ENCODE measurements at regions not wholly inside any gene's neighbourhood (a gene's known extent, or its start where the extent isn't known, plus 50 kb on each side); places are given as distances from the start of the nearest gene placed in this dataset.

DNA sequence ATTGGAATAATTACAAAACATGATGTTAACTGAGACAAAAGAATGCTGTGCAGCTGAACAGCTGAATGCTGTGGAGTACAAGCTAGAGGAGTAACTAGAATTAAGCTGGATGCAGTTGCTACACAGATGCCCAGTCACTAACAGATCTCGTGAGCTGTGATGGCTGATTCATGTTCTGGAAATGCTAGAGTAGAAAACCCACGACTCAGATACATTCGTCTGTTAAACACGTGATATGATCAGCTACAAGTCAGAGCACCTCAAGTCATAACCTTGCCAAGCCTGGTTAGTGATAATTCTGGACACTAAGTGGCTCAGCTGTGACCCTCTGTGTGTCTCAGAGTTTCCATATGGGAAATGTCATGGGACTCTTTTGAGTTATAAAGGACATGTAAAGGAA, 89.7 kb upstream of the ESRRG start:
- intact Hi-C loops (cut with DNase I): no loop called here
- 67 to 72% methylated on average over 4 of the region's 4 CpGs for WGBS, 2 donors
- H3K27ac ChIP-seq: no peak overlapping the region
- TF ChIP-seq, protein P1, sequence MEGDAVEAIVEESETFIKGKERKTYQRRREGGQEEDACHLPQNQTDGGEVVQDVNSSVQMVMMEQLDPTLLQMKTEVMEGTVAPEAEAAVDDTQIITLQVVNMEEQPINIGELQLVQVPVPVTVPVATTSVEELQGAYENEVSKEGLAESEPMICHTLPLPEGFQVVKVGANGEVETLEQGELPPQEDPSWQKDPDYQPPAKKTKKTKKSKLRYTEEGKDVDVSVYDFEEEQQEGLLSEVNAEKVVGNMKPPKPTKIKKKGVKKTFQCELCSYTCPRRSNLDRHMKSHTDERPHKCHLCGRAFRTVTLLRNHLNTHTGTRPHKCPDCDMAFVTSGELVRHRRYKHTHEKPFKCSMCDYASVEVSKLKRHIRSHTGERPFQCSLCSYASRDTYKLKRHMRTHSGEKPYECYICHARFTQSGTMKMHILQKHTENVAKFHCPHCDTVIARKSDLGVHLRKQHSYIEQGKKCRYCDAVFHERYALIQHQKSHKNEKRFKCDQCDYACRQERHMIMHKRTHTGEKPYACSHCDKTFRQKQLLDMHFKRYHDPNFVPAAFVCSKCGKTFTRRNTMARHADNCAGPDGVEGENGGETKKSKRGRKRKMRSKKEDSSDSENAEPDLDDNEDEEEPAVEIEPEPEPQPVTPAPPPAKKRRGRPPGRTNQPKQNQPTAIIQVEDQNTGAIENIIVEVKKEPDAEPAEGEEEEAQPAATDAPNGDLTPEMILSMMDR (IDR thresholded peaks at IDR 0.05): no peak
- H3K4me3 ChIP-seq: no peak overlapping the region
- ATAC-seq: no peak
- H3K27me3 ChIP-seq: no peaks in the 10 kb centered on the region
- no peak for FAIRE-seq
- DNase-seq: no peak
- no peaks in the 10 kb centered on the region for H3K4me1 ChIP-seq
- H3K9me3 ChIP-seq: no peaks in the 10 kb centered on the region
- no peaks in the 10 kb centered on the region for H3K36me3 ChIP-seq

- 87 to 88% methylated on average over 5 of the region's 5 CpGs for WGBS, 2 donors
- no peak overlapping the region for H3K4me3 ChIP-seq
- no peaks in the 10 kb centered on the region for H3K4me1 ChIP-seq
- no peak overlapping the region for H3K27ac ChIP-seq
- FAIRE-seq (no peak), ATAC-seq (no peak), DNase-seq (no peak)
- H3K36me3 ChIP-seq: no peaks in the 10 kb centered on the region
- no peaks in the 10 kb centered on the region for H3K9me3 ChIP-seq
- intact Hi-C loops (cut with DNase I): no loop called here
- TF ChIP-seq, protein P1 (IDR thresholded peaks at IDR 0.05): no peak
- H3K27me3 ChIP-seq: no peaks in the 10 kb centered on the region
These were observed 86.4 kb upstream of the ESRRG start for GRCh38 chr1:216809649-216810048.

DNA sequence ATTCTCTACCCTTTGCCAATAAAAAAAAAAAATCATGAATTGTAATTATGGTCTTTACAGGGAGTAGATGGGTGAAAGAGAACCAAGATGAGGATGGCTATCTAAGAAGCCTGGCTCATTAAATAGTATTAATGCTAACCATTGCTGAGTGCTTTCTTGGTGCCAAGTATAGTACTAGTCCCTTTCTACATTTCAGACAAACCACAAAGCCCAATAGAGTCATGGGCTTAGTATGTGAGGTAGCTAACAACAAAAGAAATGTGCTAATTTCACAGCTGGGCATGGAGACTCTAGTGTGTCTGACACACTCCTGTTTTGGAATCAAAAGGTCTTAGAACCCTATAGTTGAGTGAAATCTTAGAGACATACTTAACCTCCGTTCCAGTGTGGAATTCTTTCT, 84.5 kb upstream of the ESRRG start:
- no peak for ATAC-seq
- Histone ChIP-seq H3K27me3 (no peaks in the 10 kb centered on the region), H3K4me1 (no peaks in the 10 kb centered on the region), H3K27ac (no peak overlapping the region), H3K36me3 (no peaks in the 10 kb centered on the region), H3K4me3 (no peak overlapping the region), H3K9me3 (no peaks in the 10 kb centered on the region)
- no peak for FAIRE-seq
- 86 to 87% methylated on average over 1 of the region's 1 CpG for WGBS, 2 donors
- no peak for DNase-seq
- TF ChIP-seq, protein P1 (IDR thresholded peaks at IDR 0.05): no peak
- intact Hi-C loops (cut with DNase I): no loop called here

GRCh38 chr1:216805953-216806352, 82.7 kb upstream of the ESRRG start:
- intact Hi-C loops (cut with DNase I): no loop called here
- Histone ChIP-seq H3K27ac (no peak overlapping the region), H3K4me3 (no peak overlapping the region), H3K4me1 (no peaks in the 10 kb centered on the region), H3K27me3 (no peaks in the 10 kb centered on the region), H3K36me3 (no peaks in the 10 kb centered on the region), H3K9me3 (no peaks in the 10 kb centered on the region)
- ATAC-seq (no peak), DNase-seq (no peak), FAIRE-seq (no peak)
- TF ChIP-seq, protein P1 (IDR thresholded peaks at IDR 0.05): no peak
- 87 to 94% methylated on average over 1 of the region's 1 CpG for WGBS, 2 donors

GRCh38 chr1:216805233-216805632, 82.0 kb upstream of the ESRRG start:
- WGBS, 2 donors: 76 to 80% methylated on average over 5 of the region's 5 CpGs
- DNase-seq (no peak), ATAC-seq (no peak), FAIRE-seq (no peak)
- Histone ChIP-seq H3K4me1 (no peaks in the 10 kb centered on the region), H3K27me3 (no peaks in the 10 kb centered on the region), H3K36me3 (no peaks in the 10 kb centered on the region), H3K4me3 (no peak overlapping the region), H3K9me3 (no peaks in the 10 kb centered on the region), H3K27ac (no peak overlapping the region)
- TF ChIP-seq, protein P1 (IDR thresholded peaks at IDR 0.05): no peak
- intact Hi-C loops (cut with DNase I): no loop called here

Measured in pancreas (tissue), 10 donors.